A673 (cell line): ENCODE measurements at regions not wholly inside any gene's neighbourhood (a gene's known extent, or its start where the extent isn't known, plus 50 kb on each side); places are given as distances from the start of the nearest gene placed in this dataset.

Experiments
- CTCF ChIP-seq: fragments of 300-800, 200-600 bp; sonication (generic); conservative IDR thresholded peaks from 2 replicates; pipeline ENCODE4 v1.5.1; 2017; ENCODE audit warnings: low read depth, mild to moderate bottlenecking, antibody characterized with exemption, low read length, moderate library complexity, mixed read lengths
- EZH2 ChIP-seq: fragments of 200-600 bp; sonication (generic); IDR thresholded peaks from 2 replicates; pipeline ENCODE4 v1.6.1; 2017; ENCODE audit warnings: borderline replicate concordance, low read depth, mild to moderate bottlenecking, mixed read lengths, antibody characterized with exemption, low read length; ENCODE audit not compliant: poor library complexity, severe bottlenecking

GRCh38 chr13:31441800-31442510 is 242.2 kb downstream of the B3GLCT start:
- TF ChIP-seq CTCF (no peak), EZH2 (no peak)
